Heart left ventricle (tissue), 16 donors: ENCODE measurements at regions not wholly inside any gene's neighbourhood (a gene's known extent, or its start where the extent isn't known, plus 50 kb on each side); places are given as distances from the start of the nearest gene placed in this dataset.

Source experiments
- ATAC-seq, 4 donors: fragments of 200-7000 bp; cut with Tn5 transposase; one replicate each; pipeline ENCODE4 v1.9.1; 2020 to 2022; ENCODE audit warnings: moderate library complexity in 4 of 4, mild to moderate bottlenecking in 3 of 4, moderate number of reproducible peaks in 1 of 4
- DNase-seq, 5 donors: peaks; one replicate each; pipeline ENCODE4 v3.0.0-alpha.2; 2020
- H3K27ac ChIP-seq, 12 donors: fragments of 200-600 bp; sonication (generic) in 4 of 12; one replicate each; pipeline versions ENCODE4 v1.5.0 to v1.8.0; 2016 to 2022; ENCODE audit warnings: mild to moderate bottlenecking in 2 of 12
- H3K27me3 ChIP-seq, 9 donors: fragments of 200-600 bp; sonication (generic) in 2 of 9; one replicate each; pipeline versions ENCODE4 v1.5.1 to v1.8.0; 2016 to 2022; ENCODE audit warnings: mild to moderate bottlenecking in 3 of 9
- H3K36me3 ChIP-seq, 9 donors: fragments of 200-600 bp; sonication (generic) in 2 of 9; one replicate each; pipeline versions ENCODE4 v1.5.0 to v1.8.0; 2018 to 2022; ENCODE audit warnings: mild to moderate bottlenecking in 2 of 9
- H3K4me1 ChIP-seq, 12 donors: fragments of 200-600 bp; sonication (generic) in 4 of 12; one replicate each; pipeline versions ENCODE4 v1.5.0 to v1.8.0; 2016 to 2022; ENCODE audit warnings: mild to moderate bottlenecking in 3 of 12
- H3K4me3 ChIP-seq, 12 donors: fragments of 200-600 bp; sonication (generic) in 4 of 12; one replicate each; pipeline versions ENCODE4 v1.5.0 to v1.8.0; 2017 to 2022; ENCODE audit warnings: mild to moderate bottlenecking in 9 of 12, moderate library complexity in 4 of 12
- H3K9me3 ChIP-seq, 12 donors: fragments of 200-600 bp; sonication (generic) in 4 of 12; one replicate each; pipeline versions ENCODE4 v1.5.0 to v1.8.0; 2016 to 2022; ENCODE audit warnings: mild to moderate bottlenecking in 1 of 12
- CTCF ChIP-seq, 12 donors: fragments of 200-600 bp; sonication (generic) in 4 of 12; IDR thresholded peaks; one replicate each; pipeline versions ENCODE4 v1.5.0 to v1.8.0; 2018 to 2022; ENCODE audit warnings: antibody characterized with exemption in 12 of 12, mild to moderate bottlenecking in 5 of 12
- POLR2A ChIP-seq, 2 donors: fragments of 450-650 bp; IDR thresholded peaks; one replicate each; pipeline ENCODE4 v1.6.1; 2017; ENCODE audit warnings: antibody characterized with exemption in 2 of 2, mild to moderate bottlenecking in 2 of 2, moderate library complexity in 2 of 2
- WGBS, 4 donors: extraction: QIAGEN DNeasy Blood & Tissue Kit in 2 of 4; methylation state at CpG; one replicate each; pipeline versions ENCODE4 v1.1.5 to v1.1.7; 2013 to 2018; 5-methylcytosine and 5-hydroxymethylcytosine counted together
- intact Hi-C, 10 donors: fragments of 100-400 bp; cut with DNase I; formaldehyde crosslinking; loops; one replicate each; pipeline versions ENCODE4 v1.11.1 to v1.14.2; 2022
- donor health status: ischemic (EF 13 %, LVEDD 7.1; RV severe dilation, severe dysfunction).
- donor health status: healthy with polysubstance abuse.
- donor health status: DM: no; HTN: yes; CAD: no.
- donor health status: DM: no; HTN: no; CAD: no.
- donor health status: ischemic (EF 25% LVEDD 6.9; RV normal size, moderate dysfunction).
- donor health status: ischemic (EF 25% LVEDD 5.7; RV mildly dilated, moderate dysfunction).
- donor health status: healthy.
- donor health status: DM: yes; HTN: yes; CAD: no.
- donor health status: ischemic (EF 35%, LVEDD 5.7; RV mildly dilated, moderate dysfunction).
- donor health status: nonischemic (EF 11% LVEDD 7.7; RV severe dilation, severe dysfunction).
- donor health status: DM: yes; HTN: yes; CAD: no.
- donor health status: PGD.
- donor health status: ischemic (EF 29% LVEDD 5.4; RV normal size, mild dysfunction).
- donor health status: nonischemic (EF 23%, LVEDD 6.1; RV moderate dilation, normal function).

GRCh38 chr13:74466864-74467263 lies 332.7 kb upstream of the KLF12 start:
- intact Hi-C loops = no loop called here
- ATAC-seq (no peak), DNase-seq (no peak)
- TF ChIP-seq POLR2A (IDR thresholded peaks at IDR 0.05) (no peak), CTCF (IDR thresholded peaks at IDR 0.05) (no peak)
- no peak overlapping the region for H3K4me3 ChIP-seq
- peaks cover 0 to 14% (median 5%) of the 10 kb centered on the region in 12 donors for H3K4me1 ChIP-seq
- H3K9me3 ChIP-seq = no peaks in the 10 kb centered on the region
- H3K27me3 ChIP-seq = no peaks in the 10 kb centered on the region
- no peak overlapping the region for H3K27ac ChIP-seq
- H3K36me3 ChIP-seq = no peaks in the 10 kb centered on the region

- peaks cover 0 to 14% (median 5%) of the 10 kb centered on the region in 12 donors for H3K4me1 ChIP-seq
- ATAC-seq (no peak), DNase-seq (no peak)
- no peak for TF ChIP-seq CTCF (IDR thresholded peaks at IDR 0.05)
- no peak for TF ChIP-seq POLR2A (IDR thresholded peaks at IDR 0.05)
- no peaks in the 10 kb centered on the region for H3K27me3 ChIP-seq
- 94 to 98% (median 97%) methylated on average over 2 of the region's 2 CpGs for WGBS, 4 donors
- intact Hi-C loops = no loop called here
- H3K36me3 ChIP-seq = no peaks in the 10 kb centered on the region
- no peaks in the 10 kb centered on the region for H3K9me3 ChIP-seq
- no peak overlapping the region for H3K27ac ChIP-seq
- no peak overlapping the region for H3K4me3 ChIP-seq
Measured at GRCh38 chr13:74466020-74466419, 331.8 kb upstream of the KLF12 start.

GRCh38 chr13:74465271-74465670 lies 331.1 kb upstream of the KLF12 start:
- Histone ChIP-seq H3K36me3 (no peaks in the 10 kb centered on the region), H3K27ac (no peak overlapping the region), H3K9me3 (no peaks in the 10 kb centered on the region), H3K4me3 (no peak overlapping the region), H3K4me1 (peaks cover 0 to 14% (median 5%) of the 10 kb centered on the region in 12 donors), H3K27me3 (no peaks in the 10 kb centered on the region)
- intact Hi-C loops = no loop called here
- TF ChIP-seq CTCF (IDR thresholded peaks at IDR 0.05) (no peak), POLR2A (IDR thresholded peaks at IDR 0.05) (no peak)
- no peak for ATAC-seq
- no peak for DNase-seq
- WGBS, 4 donors = 57 to 74% (median 67%) methylated on average over 2 of the region's 2 CpGs

GRCh38 chr13:74464670-74465069 lies 330.5 kb upstream of the KLF12 start:
- Histone ChIP-seq H3K4me3 (no peak overlapping the region), H3K9me3 (no peaks in the 10 kb centered on the region), H3K36me3 (no peaks in the 10 kb centered on the region), H3K4me1 (peaks cover 0 to 14% (median 5%) of the 10 kb centered on the region in 12 donors), H3K27me3 (no peaks in the 10 kb centered on the region), H3K27ac (peak overlapping the region in 1 of 12 donors; percentile 3)
- TF ChIP-seq POLR2A (IDR thresholded peaks at IDR 0.05) = no peak
- no peak for TF ChIP-seq CTCF (IDR thresholded peaks at IDR 0.05)
- DNase-seq (peak in 2 of 5 donors; percentile 24 to 42), ATAC-seq (peak in 2 of 4 donors; percentile 53 to 65)
- WGBS, 4 donors = 27 to 45% (median 40%) methylated on average over 3 of the region's 3 CpGs
- intact Hi-C loops = no loop called here
